ENCODE measurements at regions not wholly inside any gene's neighbourhood (a gene's known extent, or its start where the extent isn't known, plus 50 kb on each side); places are given as distances from the start of the nearest gene placed in this dataset.

DNA sequence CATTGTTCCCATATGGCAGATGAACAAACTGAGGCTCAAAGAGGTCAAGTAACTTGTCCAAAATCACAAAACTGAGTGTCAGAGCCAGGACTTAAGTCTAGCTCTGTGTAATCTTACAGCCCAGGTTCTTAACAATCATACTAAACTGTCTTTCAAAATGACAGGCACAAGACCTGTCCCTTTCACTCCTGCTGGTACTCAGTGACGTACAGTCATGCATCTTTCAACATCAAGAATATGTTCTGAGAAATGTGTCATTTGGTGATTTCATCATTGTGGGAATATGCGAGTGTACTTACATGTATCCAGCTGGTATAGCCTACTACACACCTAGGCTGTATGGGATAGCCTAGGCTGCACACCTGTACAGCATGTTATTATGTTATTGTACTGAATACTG lies 646.8 kb upstream of the WWC1 start:
- Histone ChIP-seq H3K9me1 (ENCODE audit: control insufficient read depth, extremely low read depth, insufficient read depth, low read length) (no peaks in the 10 kb centered on the region), H3K9ac (ENCODE audit: control insufficient read depth, extremely low read depth, insufficient read depth, low read length) (peak overlapping the region; percentile 45), H2AFZ (ENCODE audit: control insufficient read depth, low read length) (no peak overlapping the region), H3K27ac (ENCODE audit: control insufficient read depth, insufficient read depth, low read length) (peak overlapping the region; percentile 98), H3K4me3 (ENCODE audit: control insufficient read depth in 2 of 3, extremely low read depth in 1 of 3, insufficient read depth in 2 of 3, low read depth in 1 of 3, low read length in 3 of 3) (no peak overlapping the region), H4K20me1 (ENCODE audit: control insufficient read depth, extremely low read depth, insufficient read depth, low read length) (no peaks in the 10 kb centered on the region), H3K4me1 (ENCODE audit: control insufficient read depth, extremely low read depth, insufficient read depth, low read length) (peaks cover 38% of the 10 kb centered on the region), H3K27me3 (ENCODE audit: control insufficient read depth, extremely low read depth, insufficient read depth, low read length) (no peaks in the 10 kb centered on the region), H3K36me3 (ENCODE audit: control insufficient read depth in 2 of 2, extremely low read depth in 1 of 2, insufficient read depth in 2 of 2, low read length in 2 of 2) (no peaks in the 10 kb centered on the region), H3K4me2 (ENCODE audit: control insufficient read depth, extremely low read depth, insufficient read depth, low read depth, low read length) (no peak overlapping the region), H3K79me2 (ENCODE audit: control insufficient read depth, insufficient read depth, low read length) (no peaks in the 10 kb centered on the region), H3K9me3 (ENCODE audit: control insufficient read depth, low read depth, low read length) (no peaks in the 10 kb centered on the region)
- DNase-seq (ENCODE audit: low read depth, low spot score) (no peak), FAIRE-seq (peak; percentile 70)
- TF ChIP-seq EZH2 (IDR thresholded peaks at IDR 0.05; ENCODE audit: low read length), result no peak
- TF ChIP-seq, protein P1, sequence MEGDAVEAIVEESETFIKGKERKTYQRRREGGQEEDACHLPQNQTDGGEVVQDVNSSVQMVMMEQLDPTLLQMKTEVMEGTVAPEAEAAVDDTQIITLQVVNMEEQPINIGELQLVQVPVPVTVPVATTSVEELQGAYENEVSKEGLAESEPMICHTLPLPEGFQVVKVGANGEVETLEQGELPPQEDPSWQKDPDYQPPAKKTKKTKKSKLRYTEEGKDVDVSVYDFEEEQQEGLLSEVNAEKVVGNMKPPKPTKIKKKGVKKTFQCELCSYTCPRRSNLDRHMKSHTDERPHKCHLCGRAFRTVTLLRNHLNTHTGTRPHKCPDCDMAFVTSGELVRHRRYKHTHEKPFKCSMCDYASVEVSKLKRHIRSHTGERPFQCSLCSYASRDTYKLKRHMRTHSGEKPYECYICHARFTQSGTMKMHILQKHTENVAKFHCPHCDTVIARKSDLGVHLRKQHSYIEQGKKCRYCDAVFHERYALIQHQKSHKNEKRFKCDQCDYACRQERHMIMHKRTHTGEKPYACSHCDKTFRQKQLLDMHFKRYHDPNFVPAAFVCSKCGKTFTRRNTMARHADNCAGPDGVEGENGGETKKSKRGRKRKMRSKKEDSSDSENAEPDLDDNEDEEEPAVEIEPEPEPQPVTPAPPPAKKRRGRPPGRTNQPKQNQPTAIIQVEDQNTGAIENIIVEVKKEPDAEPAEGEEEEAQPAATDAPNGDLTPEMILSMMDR (optimal IDR thresholded peaks at IDR 0.05 in 1 of 3, IDR thresholded peaks at IDR 0.05 in 1 of 3, conservative IDR thresholded peaks at IDR 0.05 in 1 of 3; ENCODE audit: extremely low read depth in 1 of 3, insufficient read depth in 2 of 3, low read length in 3 of 3), result no peak
- dilution Hi-C loops (cut with MboI; ENCODE audit: extremely low pct_ligation_motif_present, low sequenced_read_pairs), result no loop called here

DNA sequence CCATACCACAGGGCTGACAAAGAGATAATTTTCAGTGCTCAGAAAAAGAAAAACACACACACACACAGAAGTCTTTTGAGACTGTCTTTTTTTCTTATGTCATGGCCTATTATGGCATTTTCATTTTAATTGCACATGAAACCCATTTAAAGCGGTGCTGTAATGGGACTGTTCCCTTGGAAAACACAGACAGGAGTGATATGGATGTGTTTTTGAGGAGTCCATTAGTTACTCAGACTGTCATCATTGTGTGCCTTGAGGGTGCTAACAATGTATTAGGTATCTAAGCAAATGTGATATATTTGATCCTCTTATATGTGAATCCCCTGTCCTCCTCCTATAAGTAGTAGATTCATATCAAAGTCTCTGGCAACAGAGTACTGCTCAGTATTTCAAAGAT lies 642.0 kb upstream of the WWC1 start:
- H2AFZ ChIP-seq (ENCODE audit: control insufficient read depth, low read length), result no peak overlapping the region
- DNase-seq (ENCODE audit: low read depth, low spot score), result no peak
- H3K4me2 ChIP-seq (ENCODE audit: control insufficient read depth, extremely low read depth, insufficient read depth, low read depth, low read length), result no peak overlapping the region
- dilution Hi-C loops (cut with MboI; ENCODE audit: extremely low pct_ligation_motif_present, low sequenced_read_pairs), result no loop called here
- no peaks in the 10 kb centered on the region for H3K27me3 ChIP-seq (ENCODE audit: control insufficient read depth, extremely low read depth, insufficient read depth, low read length)
- H3K9me3 ChIP-seq (ENCODE audit: control insufficient read depth, low read depth, low read length), result no peaks in the 10 kb centered on the region
- H3K4me3 ChIP-seq (ENCODE audit: control insufficient read depth in 2 of 3, extremely low read depth in 1 of 3, insufficient read depth in 2 of 3, low read depth in 1 of 3, low read length in 3 of 3), result no peak overlapping the region
- FAIRE-seq, result no peak
- H4K20me1 ChIP-seq (ENCODE audit: control insufficient read depth, extremely low read depth, insufficient read depth, low read length), result no peaks in the 10 kb centered on the region
- TF ChIP-seq EZH2 (IDR thresholded peaks at IDR 0.05; ENCODE audit: low read length), result no peak
- TF ChIP-seq, protein P1 (optimal IDR thresholded peaks at IDR 0.05 in 1 of 3, IDR thresholded peaks at IDR 0.05 in 1 of 3, conservative IDR thresholded peaks at IDR 0.05 in 1 of 3; ENCODE audit: extremely low read depth in 1 of 3, insufficient read depth in 2 of 3, low read length in 3 of 3), result no peak
- H3K9me1 ChIP-seq (ENCODE audit: control insufficient read depth, extremely low read depth, insufficient read depth, low read length), result no peaks in the 10 kb centered on the region
- H3K4me1 ChIP-seq (ENCODE audit: control insufficient read depth, extremely low read depth, insufficient read depth, low read length), result peaks cover 27% of the 10 kb centered on the region
- H3K27ac ChIP-seq (ENCODE audit: control insufficient read depth, insufficient read depth, low read length), result no peak overlapping the region
- H3K79me2 ChIP-seq (ENCODE audit: control insufficient read depth, insufficient read depth, low read length), result no peaks in the 10 kb centered on the region
- H3K9ac ChIP-seq (ENCODE audit: control insufficient read depth, extremely low read depth, insufficient read depth, low read length), result no peak overlapping the region
- H3K36me3 ChIP-seq (ENCODE audit: control insufficient read depth in 2 of 2, extremely low read depth in 1 of 2, insufficient read depth in 2 of 2, low read length in 2 of 2), result no peaks in the 10 kb centered on the region

All from keratinocyte (primary cell).